ENCODE measurements at regions not wholly inside any gene's neighbourhood (a gene's known extent, or its start where the extent isn't known, plus 50 kb on each side); places are given as distances from the start of the nearest gene placed in this dataset.

- peaks cover 3 to 11% (median 10%) of the 10 kb centered on the region in 3 experiments; a peak in 6 of 7 replicates for H3K36me3 Mint-ChIP-seq (ENCODE audit: insufficient read depth in 1 of 3, low read depth in 3 of 3)
- Histone ChIP-seq H2BK120ac (ENCODE audit: low read depth, low read length, poor library complexity, severe bottlenecking) (no peak overlapping the region), H3K4me1 (ENCODE audit: insufficient read depth, low read length) (peaks cover 4% of the 10 kb centered on the region; the same call in 1 of the 2 replicates), H4K91ac (ENCODE audit: insufficient read length, low read depth, low read length) (no peak overlapping the region), H3K14ac (ENCODE audit: insufficient read depth, low read length) (no peak overlapping the region), H3K4ac (ENCODE audit: low read depth, low read length) (no peak overlapping the region), H3K56ac (ENCODE audit: insufficient read length, low read depth, low read length) (no peak overlapping the region), H3K23me2 (ENCODE audit: insufficient read length, low read depth, low read length, poor library complexity, severe bottlenecking) (peaks cover 2% of the 10 kb centered on the region), H2AFZ (ENCODE audit: low read length) (no peak overlapping the region), H3K18ac (ENCODE audit: insufficient read length, low read depth, low read length) (no peak overlapping the region), H4K8ac (replicated peaks; ENCODE audit: insufficient read length, low read depth, low read length) (no peak overlapping the region), H3K79me1 (ENCODE audit: insufficient read depth, low read depth, low read length, poor library complexity, severe bottlenecking) (no peaks in the 10 kb centered on the region), H3K27me3 (ENCODE audit: insufficient read depth, low read length) (peaks cover 11% of the 10 kb centered on the region; the same call in 1 of the 2 replicates), H2BK5ac (ENCODE audit: insufficient read length, low read length) (no peak overlapping the region), H2AK5ac (ENCODE audit: insufficient read length, low read length) (no peak overlapping the region), H3K9ac (ENCODE audit: extremely low read depth, insufficient read length, low read length) (no peak overlapping the region), H4K20me1 (ENCODE audit: control insufficient read depth, insufficient read depth, insufficient read length) (no peaks in the 10 kb centered on the region), H3T11ph (ENCODE audit: low read length) (no peak overlapping the region), H3K23ac (ENCODE audit: insufficient read length, low read depth, low read length) (no peak overlapping the region), H3K79me2 (ENCODE audit: insufficient read depth, low read length) (no peaks in the 10 kb centered on the region), H3K27ac (ENCODE audit: insufficient read length, low read depth, low read length) (no peak overlapping the region), H4K5ac (ENCODE audit: insufficient read length, low read depth, low read length) (no peak overlapping the region), H2BK20ac (ENCODE audit: low read depth, low read length, poor library complexity, severe bottlenecking) (no peak overlapping the region), H2BK12ac (ENCODE audit: insufficient read length, low read depth, low read length) (no peak overlapping the region), H2BK15ac (ENCODE audit: low read depth, low read length) (no peak overlapping the region), H3K9me3 (ENCODE audit: control insufficient read depth, low read depth, low read length) (no peaks in the 10 kb centered on the region), H3K4me2 (ENCODE audit: insufficient read depth, insufficient read length, low read length) (no peak overlapping the region)
- no peak overlapping the region for H3K27ac Mint-ChIP-seq
- peak; percentile 13 for DNase-seq
- no peak overlapping the region for H3K4me3 Mint-ChIP-seq
- TF ChIP-seq CTCF (conservative IDR thresholded peaks at IDR 0.05) = no peak
- WGBS (ENCODE audit: extremely low coverage, insufficient read length, low lambda C conversion rate) = no CpG with 5 or more reads among the region's 17 CpGs
- H3K4me1 Mint-ChIP-seq = peaks cover 21 to 22% of the 10 kb centered on the region in 2 experiments
- peaks cover 68% of the 10 kb centered on the region for H3K27me3 Mint-ChIP-seq (ENCODE audit: low read depth)
- peaks cover 9 to 12% of the 10 kb centered on the region in 2 experiments for H3K9me3 Mint-ChIP-seq
These were observed 74.5 kb downstream of the RTP5 start for GRCh38 chr2:241943961-241944575.
